Dedifferentiated amniotic fluid mesenchymal stem cell (primary cell): ENCODE measurements at regions not wholly inside any gene's neighbourhood (a gene's known extent, or its start where the extent isn't known, plus 50 kb on each side); places are given as distances from the start of the nearest gene placed in this dataset.
"Not testable (repeated sequence)": the region's sequence is repeated elsewhere in the genome, so short reads cannot be mapped to it uniquely, and the experiment has no call there.

Experiments used
- DNase-seq: peaks from one replicate; pipeline ENCODE4 v3.0.0-alpha.2; 2016; ENCODE audit errors: extremely low spot score

GRCh38 chrX:13955975-13956374 lies 73.7 kb downstream of the GEMIN8 start:
- no peak for DNase-seq

GRCh38 chrX:13955095-13955647 lies 74.5 kb downstream of the GEMIN8 start:
- DNase-seq, result no peak

DNA sequence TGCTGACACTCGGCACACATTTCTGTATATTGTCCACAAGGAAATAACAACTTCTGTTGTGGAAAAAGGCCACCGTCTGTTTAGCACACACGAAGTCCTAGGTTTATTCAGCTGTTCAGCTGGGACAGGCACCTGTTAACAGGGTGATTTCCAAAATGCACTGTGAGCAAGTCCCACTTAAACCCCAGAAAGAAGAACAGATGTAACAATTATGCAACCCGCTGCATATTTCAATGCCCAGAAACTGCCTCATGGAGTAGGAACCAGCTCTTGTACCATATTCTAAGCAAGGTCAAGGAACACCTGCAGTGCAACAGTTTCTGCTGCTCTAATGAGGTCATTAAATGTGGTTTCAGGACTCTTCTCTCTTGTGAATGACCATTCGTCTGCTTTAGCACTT lies 77.1 kb downstream of the GEMIN8 start:
- no peak for DNase-seq

- not testable (repeated sequence) for DNase-seq
Observed at GRCh38 chrX:13946223-13946622, 83.5 kb downstream of the GEMIN8 start.

GRCh38 chrX:13945787-13946186 lies 83.9 kb downstream of the GEMIN8 start:
- DNase-seq, result not testable (repeated sequence)

- no peak for DNase-seq
Observed at GRCh38 chrX:13940671-13941070, 89.0 kb downstream of the GEMIN8 start.

GRCh38 chrX:13939741-13940597 lies 89.7 kb downstream of the GEMIN8 start:
- no peak for DNase-seq

- DNase-seq, result no peak
Observed at GRCh38 chrX:13938829-13939530, 90.7 kb downstream of the GEMIN8 start.

- no peak for DNase-seq
Observed at GRCh38 chrX:13938051-13938828, 91.5 kb downstream of the GEMIN8 start.

DNA sequence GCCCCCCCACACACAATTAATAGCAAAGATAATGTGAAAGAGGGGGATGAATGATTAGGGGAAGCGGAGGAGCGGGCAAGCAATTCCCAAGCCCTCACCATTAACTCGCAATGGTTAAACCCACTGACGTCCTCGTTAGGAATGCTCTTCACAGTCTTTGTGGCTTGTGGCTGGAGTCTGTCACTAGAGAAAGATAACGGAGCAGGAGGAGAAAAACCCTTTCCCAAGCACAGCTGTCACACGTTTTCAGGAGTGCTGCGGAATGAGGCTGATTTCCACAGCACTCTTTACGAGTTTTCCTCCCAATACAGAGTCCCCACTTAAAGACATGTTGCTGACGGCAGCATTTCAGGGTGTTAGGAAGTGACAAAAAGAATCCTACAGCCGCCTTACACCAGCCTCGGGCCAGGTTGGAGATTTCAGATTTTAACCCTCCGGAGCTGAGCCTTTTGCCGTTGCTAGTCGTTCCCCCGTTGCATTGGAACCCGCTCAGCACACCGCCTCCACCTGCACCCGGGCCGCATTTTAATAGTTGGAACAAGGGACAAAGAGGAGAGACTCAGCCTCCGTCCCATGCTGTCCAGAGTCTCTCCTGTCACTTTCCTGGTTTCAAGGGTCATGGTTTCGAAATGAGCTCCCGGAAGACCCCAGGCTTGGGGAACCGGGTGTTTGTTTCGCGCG lies 92.2 kb downstream of the GEMIN8 start:
- no peak for DNase-seq

DNA sequence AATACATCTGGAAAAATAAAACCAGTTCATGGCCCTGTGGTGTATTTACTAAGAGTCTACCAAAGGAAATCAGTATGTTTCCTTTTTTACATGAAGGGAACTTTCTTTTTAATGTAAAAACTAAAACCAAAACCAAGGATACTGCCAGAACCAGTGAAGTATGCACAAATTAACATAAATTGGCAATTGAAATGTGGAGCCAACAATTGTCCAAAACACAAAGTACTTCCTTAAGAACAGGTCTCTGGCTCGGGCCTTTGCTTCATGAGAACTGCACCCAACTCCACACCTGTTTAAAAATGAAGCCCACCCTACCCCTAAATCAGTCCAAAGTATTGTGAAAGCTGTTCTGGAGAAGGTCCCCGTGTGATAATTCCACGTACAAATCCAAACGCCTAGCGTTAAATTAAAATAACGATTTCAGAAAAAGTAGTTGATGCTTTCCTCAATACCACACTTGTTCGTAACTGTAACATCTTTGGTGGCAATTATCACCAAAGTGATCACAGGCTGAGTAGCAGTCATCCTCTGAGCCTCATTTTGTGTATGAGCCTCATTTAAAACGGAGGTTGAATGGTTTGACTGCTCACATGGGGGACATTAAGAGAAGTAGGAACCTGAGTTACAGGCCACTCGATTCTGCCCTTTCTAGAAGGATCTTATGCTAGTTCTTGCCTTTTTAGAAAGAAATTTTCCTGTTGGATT lies 93.0 kb downstream of the GEMIN8 start:
- no peak for DNase-seq

DNA sequence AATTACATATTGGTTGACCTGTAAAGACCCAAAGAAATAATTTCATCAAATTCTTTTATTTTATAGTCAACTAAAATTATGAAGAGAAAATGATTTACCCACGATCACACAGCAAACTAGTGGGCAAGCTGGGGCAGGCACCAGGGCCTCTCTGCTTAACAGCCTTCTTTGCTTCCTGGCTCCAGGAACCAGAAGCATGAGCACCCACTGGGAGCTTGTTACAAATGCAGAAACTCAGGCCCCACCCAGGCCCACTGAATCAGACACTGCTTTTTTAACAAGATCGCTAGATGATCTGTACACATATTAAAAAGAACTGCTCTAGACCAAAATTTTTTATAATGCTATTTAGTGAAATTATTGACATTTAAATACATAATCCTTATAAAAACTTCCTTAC lies 95.0 kb downstream of the GEMIN8 start:
- no peak for DNase-seq

GRCh38 chrX:13933851-13934250 lies 95.8 kb downstream of the GEMIN8 start:
- no peak for DNase-seq

DNA sequence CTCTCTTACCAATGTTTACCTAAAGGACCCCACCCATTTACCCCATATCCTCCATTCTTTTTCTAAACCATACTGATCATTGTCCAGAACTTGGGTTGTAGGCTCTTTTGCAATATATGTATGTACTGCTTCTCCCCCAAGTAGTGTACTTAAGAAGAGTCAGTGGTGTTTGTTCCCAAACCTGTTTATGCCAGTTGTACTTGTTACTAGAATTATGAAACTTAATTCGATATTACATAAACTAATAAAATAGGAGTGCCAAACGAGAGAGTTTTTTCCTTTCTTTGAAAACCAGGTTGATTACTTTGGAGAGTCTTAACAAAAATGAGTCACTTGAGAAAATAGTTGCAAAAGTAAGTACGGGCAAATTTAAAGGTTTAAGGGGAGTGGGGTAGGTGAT lies 96.3 kb downstream of the GEMIN8 start:
- DNase-seq, result no peak

DNA sequence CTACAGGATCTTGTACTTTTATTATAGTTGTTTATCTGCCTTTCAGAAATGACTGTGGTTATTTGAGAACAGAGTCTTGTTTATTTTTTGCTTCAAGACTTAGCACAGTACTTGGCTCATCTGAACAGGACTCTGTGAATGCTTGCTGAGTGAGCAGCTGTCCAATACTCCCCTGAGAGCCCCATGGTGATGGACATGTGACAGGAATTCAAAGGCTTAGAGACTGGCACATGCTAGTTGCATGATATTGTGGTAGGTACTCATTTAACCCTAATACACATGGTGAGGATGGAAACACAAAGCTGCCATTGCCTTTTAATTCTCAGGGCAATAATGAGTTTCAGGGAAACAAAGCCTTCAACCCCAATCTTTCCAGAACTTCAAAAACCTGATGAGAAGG lies 97.3 kb downstream of the GEMIN8 start:
- DNase-seq, result no peak

GRCh38 chrX:13927175-13927574 lies 102.5 kb downstream of the GEMIN8 start:
- DNase-seq, result no peak

GRCh38 chrX:13923845-13924244 lies 105.8 kb downstream of the GEMIN8 start:
- DNase-seq, result no peak

- DNase-seq, result no peak
Observed at GRCh38 chrX:13923289-13923688, 106.4 kb upstream of the GPM6B start.

GRCh38 chrX:13917507-13917906 lies 100.6 kb upstream of the GPM6B start:
- no peak for DNase-seq

DNA sequence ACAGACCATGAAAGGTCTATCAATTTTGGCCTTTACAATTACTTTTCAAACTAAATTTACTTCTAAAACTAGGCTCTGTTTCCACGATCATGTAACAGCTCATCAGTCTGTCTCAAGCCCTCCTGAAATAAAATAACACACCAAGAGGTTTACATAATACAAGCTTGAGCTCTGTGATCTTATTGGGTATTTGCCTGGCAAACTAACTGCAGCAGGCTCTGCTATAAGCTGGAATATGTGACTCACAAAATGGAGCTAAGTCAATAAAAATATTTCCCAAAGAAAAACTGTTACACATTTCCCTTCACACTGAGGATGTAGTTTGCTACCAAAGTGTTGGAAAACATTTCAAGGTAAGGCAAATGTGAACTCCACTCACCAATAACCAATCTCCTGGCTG lies 94.7 kb upstream of the GPM6B start:
- no peak for DNase-seq

DNA sequence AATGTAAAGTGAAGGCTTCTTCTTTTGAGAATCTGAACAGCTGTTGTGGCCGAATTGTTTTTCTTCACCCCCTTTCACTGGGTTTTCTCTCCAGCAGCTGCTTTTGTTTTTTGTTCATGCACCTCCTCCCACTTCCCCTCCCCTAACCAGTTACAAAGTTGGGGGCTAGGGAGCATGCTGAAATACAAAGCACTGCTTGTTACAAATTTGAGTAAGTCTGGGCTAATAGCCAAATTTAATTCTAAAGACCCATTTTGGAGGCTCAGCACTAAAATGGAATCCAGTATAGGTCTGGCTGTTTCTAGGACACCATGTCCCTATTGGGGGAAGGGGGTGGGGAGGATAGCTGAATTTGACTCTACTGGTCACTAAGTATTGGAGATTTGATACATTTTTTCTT lies 89.2 kb upstream of the GPM6B start:
- DNase-seq, result no peak
